Coronary artery (tissue), 2 donors: ENCODE measurements at regions not wholly inside any gene's neighbourhood (a gene's known extent, or its start where the extent isn't known, plus 50 kb on each side); places are given as distances from the start of the nearest gene placed in this dataset.
"Not testable (repeated sequence)": the region's sequence is repeated elsewhere in the genome, so short reads cannot be mapped to it uniquely, and the experiment has no call there.

Experiments used
- DNase-seq: peaks from one replicate; pipeline ENCODE4 v3.0.0-alpha.2; 2017; ENCODE audit warnings: low spot score
- H3K27ac ChIP-seq, 2 donors: fragments of 200-600 bp; sonication (generic); one replicate each; pipeline ENCODE4 v1.5.1; 2016 to 2019
- H3K4me3 ChIP-seq: fragments of 200-600 bp; sonication (generic); 2 replicates; pipeline ENCODE4 v1.5.1; 2016; ENCODE audit warnings: mild to moderate bottlenecking, moderate library complexity
- CTCF ChIP-seq: fragments of 200-600 bp; sonication (generic); IDR thresholded peaks from one replicate; pipeline ENCODE4 v1.5.1; 2019; ENCODE audit warnings: antibody characterized with exemption

GRCh38 chr9:103323699-103324098 is 328.6 kb downstream of the CYLC2 start:
- no peak for DNase-seq
- H3K4me3 ChIP-seq, result no peak overlapping the region
- TF ChIP-seq CTCF, result no peak
- H3K27ac ChIP-seq, result no peak overlapping the region

- no peak for TF ChIP-seq CTCF
- no peak overlapping the region for H3K27ac ChIP-seq
- no peak for DNase-seq
- no peak overlapping the region for H3K4me3 ChIP-seq
Observed at GRCh38 chr9:103335461-103335860, 340.3 kb downstream of the CYLC2 start.

- Histone ChIP-seq H3K4me3 (no peak overlapping the region), H3K27ac (no peak overlapping the region)
- TF ChIP-seq CTCF, result no peak
- no peak for DNase-seq
Observed at GRCh38 chr9:103355000-103355399, 359.9 kb downstream of the CYLC2 start.

- not testable (repeated sequence) for H3K27ac ChIP-seq, H3K4me3 ChIP-seq, DNase-seq
Observed at GRCh38 chr9:103357980-103358379, 362.8 kb downstream of the CYLC2 start.

- no peak overlapping the region for H3K4me3 ChIP-seq
- no peak overlapping the region for H3K27ac ChIP-seq
- no peak for DNase-seq
- TF ChIP-seq CTCF, result no peak
Observed at GRCh38 chr9:103361906-103362305, 366.8 kb downstream of the CYLC2 start.

- Histone ChIP-seq H3K27ac (no peak overlapping the region), H3K4me3 (no peak overlapping the region)
- no peak for TF ChIP-seq CTCF
- no peak for DNase-seq
Observed at GRCh38 chr9:103362986-103363385, 367.9 kb downstream of the CYLC2 start.

GRCh38 chr9:103364753-103365152 is 369.6 kb downstream of the CYLC2 start:
- H3K4me3 ChIP-seq, result no peak overlapping the region
- no peak overlapping the region for H3K27ac ChIP-seq
- no peak for TF ChIP-seq CTCF
- no peak for DNase-seq

- H3K27ac ChIP-seq, result no peak overlapping the region
Observed at GRCh38 chr9:103371152-103371551, 376.0 kb downstream of the CYLC2 start.

More at GRCh38 chr9:103371152-103371551, 376.0 kb downstream of the CYLC2 start:
- H3K4me3 ChIP-seq, result no peak overlapping the region
- DNase-seq, result no peak
- TF ChIP-seq CTCF, result no peak
